ENCODE measurements at regions not wholly inside any gene's neighbourhood (a gene's known extent, or its start where the extent isn't known, plus 50 kb on each side); places are given as distances from the start of the nearest gene placed in this dataset.

DNA sequence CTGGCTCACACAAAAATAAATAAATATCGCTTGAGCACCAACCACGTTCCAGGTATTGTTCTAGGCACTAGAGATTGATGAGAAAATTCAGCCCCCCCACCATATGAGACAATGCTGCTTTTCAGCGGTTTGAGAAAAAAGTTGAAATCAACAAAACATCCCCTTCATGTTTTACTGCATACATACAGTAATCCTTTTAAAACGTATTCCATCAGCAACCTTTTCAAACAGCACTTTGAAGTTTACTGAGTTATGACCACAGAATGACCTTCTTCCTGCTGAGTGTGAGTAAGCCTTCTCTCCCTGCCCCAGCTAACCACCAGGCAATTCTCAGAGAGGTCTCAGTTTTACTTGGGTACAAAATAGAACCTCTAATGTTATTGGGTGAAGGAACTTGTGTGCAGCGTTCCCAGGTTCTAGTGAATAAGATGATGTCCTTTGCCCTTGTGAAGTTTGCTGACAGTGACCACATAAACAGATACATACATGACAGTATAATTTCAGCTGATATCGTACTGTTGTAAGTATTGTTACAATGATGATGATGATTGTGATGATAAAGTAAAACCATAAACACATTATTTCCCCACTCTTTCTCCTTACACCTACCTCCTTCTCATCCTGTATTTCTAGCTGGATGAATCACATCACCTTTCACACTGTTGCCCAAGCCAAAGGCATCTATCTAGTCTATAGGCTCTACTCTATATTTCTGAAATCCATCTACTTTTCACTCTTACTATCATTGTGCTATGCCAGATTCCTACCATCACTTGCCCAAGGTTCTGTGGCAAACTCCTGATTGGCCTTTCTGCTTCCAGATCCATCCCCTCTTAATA, 124.4 kb upstream of the KRR1 start (continued):
- TF ChIP-seq, protein P1, sequence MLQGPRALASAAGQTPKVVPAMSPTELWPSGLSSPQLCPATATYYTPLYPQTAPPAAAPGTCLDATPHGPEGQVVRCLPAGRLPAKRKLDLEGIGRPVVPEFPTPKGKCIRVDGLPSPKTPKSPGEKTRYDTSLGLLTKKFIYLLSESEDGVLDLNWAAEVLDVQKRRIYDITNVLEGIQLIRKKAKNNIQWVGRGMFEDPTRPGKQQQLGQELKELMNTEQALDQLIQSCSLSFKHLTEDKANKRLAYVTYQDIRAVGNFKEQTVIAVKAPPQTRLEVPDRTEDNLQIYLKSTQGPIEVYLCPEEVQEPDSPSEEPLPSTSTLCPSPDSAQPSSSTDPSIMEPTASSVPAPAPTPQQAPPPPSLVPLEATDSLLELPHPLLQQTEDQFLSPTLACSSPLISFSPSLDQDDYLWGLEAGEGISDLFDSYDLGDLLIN (CRISPR knock-in tag; IDR thresholded peaks at IDR 0.05; ENCODE audit: borderline replicate concordance) = no peak
- TF ChIP-seq NAIF1 (CRISPR knock-in tag; IDR thresholded peaks at IDR 0.05; ENCODE audit: borderline replicate concordance) (no peak), ZNF570 (CRISPR knock-in tag; IDR thresholded peaks at IDR 0.05; ENCODE audit: borderline replicate concordance) (no peak), ZFP62 (CRISPR knock-in tag; IDR thresholded peaks at IDR 0.05) (no peak), ZBTB42 (CRISPR knock-in tag; IDR thresholded peaks at IDR 0.05) (no peak), ZNF713 (CRISPR knock-in tag; IDR thresholded peaks at IDR 0.05) (no peak), TARDBP (CRISPR knock-in tag; IDR thresholded peaks at IDR 0.05) (peak; percentile 78), ZNF547 (CRISPR knock-in tag; IDR thresholded peaks at IDR 0.05) (no peak), RCOR2 (CRISPR knock-in tag; IDR thresholded peaks at IDR 0.05) (peak; percentile 93), ZNF660 (CRISPR knock-in tag; IDR thresholded peaks at IDR 0.05; ENCODE audit: borderline replicate concordance, low read depth) (no peak), SP1 (IDR thresholded peaks at IDR 0.05) (no peak), SP1 (CRISPR knock-in tag; IDR thresholded peaks at IDR 0.05) (no peak), ZNF543 (CRISPR knock-in tag; IDR thresholded peaks at IDR 0.05) (no peak), CREB1 (IDR thresholded peaks at IDR 0.05) (peak; percentile 81), CREB1 (CRISPR knock-in tag; IDR thresholded peaks at IDR 0.05) (no peak), NR1H2 (CRISPR knock-in tag; IDR thresholded peaks at IDR 0.05; ENCODE audit: borderline replicate concordance, low read depth) (no peak), FOXJ3 (CRISPR knock-in tag; IDR thresholded peaks at IDR 0.05; ENCODE audit: borderline replicate concordance) (peak; percentile 74; the same call in 1 of the 2 replicates), PTBP1 (IDR thresholded peaks at IDR 0.05; ENCODE audit: low read depth, low read length, poor library complexity, severe bottlenecking) (no peak), PHF21A (CRISPR knock-in tag; IDR thresholded peaks at IDR 0.05) (no peak), ZBTB20 (CRISPR knock-in tag; IDR thresholded peaks at IDR 0.05; ENCODE audit: borderline replicate concordance, low read depth) (peak; percentile 81)
- TF ChIP-seq, protein P2, sequence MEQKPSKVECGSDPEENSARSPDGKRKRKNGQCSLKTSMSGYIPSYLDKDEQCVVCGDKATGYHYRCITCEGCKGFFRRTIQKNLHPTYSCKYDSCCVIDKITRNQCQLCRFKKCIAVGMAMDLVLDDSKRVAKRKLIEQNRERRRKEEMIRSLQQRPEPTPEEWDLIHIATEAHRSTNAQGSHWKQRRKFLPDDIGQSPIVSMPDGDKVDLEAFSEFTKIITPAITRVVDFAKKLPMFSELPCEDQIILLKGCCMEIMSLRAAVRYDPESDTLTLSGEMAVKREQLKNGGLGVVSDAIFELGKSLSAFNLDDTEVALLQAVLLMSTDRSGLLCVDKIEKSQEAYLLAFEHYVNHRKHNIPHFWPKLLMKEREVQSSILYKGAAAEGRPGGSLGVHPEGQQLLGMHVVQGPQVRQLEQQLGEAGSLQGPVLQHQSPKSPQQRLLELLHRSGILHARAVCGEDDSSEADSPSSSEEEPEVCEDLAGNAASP (CRISPR knock-in tag; IDR thresholded peaks at IDR 0.05; ENCODE audit: borderline replicate concordance) = peak; percentile 84; the same call in 1 of the 2 replicates
- TF ChIP-seq, protein P3, sequence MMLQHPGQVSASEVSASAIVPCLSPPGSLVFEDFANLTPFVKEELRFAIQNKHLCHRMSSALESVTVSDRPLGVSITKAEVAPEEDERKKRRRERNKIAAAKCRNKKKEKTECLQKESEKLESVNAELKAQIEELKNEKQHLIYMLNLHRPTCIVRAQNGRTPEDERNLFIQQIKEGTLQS (CRISPR knock-in tag; IDR thresholded peaks at IDR 0.05) = peak; percentile 66; the same call in 1 of the 2 replicates
- TF ChIP-seq, protein P4, sequence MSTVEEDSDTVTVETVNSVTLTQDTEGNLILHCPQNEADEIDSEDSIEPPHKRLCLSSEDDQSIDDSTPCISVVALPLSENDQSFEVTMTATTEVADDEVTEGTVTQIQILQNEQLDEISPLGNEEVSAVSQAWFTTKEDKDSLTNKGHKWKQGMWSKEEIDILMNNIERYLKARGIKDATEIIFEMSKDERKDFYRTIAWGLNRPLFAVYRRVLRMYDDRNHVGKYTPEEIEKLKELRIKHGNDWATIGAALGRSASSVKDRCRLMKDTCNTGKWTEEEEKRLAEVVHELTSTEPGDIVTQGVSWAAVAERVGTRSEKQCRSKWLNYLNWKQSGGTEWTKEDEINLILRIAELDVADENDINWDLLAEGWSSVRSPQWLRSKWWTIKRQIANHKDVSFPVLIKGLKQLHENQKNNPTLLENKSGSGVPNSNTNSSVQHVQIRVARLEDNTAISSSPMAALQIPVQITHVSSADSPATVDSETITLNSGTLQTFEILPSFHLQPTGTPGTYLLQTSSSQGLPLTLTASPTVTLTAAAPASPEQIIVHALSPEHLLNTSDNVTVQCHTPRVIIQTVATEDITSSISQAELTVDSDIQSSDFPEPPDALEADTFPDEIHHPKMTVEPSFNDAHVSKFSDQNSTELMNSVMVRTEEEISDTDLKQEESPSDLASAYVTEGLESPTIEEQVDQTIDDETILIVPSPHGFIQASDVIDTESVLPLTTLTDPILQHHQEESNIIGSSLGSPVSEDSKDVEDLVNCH (CRISPR knock-in tag; IDR thresholded peaks at IDR 0.05) = no peak
- TF ChIP-seq, protein P5, sequence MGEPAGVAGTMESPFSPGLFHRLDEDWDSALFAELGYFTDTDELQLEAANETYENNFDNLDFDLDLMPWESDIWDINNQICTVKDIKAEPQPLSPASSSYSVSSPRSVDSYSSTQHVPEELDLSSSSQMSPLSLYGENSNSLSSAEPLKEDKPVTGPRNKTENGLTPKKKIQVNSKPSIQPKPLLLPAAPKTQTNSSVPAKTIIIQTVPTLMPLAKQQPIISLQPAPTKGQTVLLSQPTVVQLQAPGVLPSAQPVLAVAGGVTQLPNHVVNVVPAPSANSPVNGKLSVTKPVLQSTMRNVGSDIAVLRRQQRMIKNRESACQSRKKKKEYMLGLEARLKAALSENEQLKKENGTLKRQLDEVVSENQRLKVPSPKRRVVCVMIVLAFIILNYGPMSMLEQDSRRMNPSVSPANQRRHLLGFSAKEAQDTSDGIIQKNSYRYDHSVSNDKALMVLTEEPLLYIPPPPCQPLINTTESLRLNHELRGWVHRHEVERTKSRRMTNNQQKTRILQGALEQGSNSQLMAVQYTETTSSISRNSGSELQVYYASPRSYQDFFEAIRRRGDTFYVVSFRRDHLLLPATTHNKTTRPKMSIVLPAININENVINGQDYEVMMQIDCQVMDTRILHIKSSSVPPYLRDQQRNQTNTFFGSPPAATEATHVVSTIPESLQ (CRISPR knock-in tag; conservative IDR thresholded peaks at IDR 0.05) = no peak
